ENCODE measurements at regions not wholly inside any gene's neighbourhood (a gene's known extent, or its start where the extent isn't known, plus 50 kb on each side); places are given as distances from the start of the nearest gene placed in this dataset.

DNA sequence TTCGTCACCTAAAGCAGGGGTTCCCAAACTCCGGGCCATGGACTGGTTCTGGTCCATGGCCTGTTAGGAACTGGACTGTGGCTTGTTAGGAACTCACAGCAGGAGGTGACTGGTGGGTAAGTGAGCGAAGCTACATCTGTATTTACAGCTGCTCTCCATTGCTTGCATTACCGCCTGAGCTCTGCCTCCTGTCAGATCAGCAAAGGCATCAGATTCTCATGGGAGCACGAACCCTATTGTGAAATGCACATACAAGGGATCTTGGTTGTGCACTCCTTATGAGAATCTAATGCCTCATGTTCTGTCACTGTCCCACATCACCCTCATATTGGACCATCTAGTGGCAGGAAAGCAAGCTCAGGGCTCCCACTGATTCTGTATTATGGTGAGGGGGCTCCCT is 217.0 kb downstream of the ZFP36L2 start:
- no peaks in the 10 kb centered on the region for H3K36me3 ChIP-seq
- H3K27me3 ChIP-seq, result no peaks in the 10 kb centered on the region
- TF ChIP-seq CTCF (IDR thresholded peaks at IDR 0.05), result no peak
- H3K9me3 ChIP-seq, result no peaks in the 10 kb centered on the region
- H3K4me1 ChIP-seq, result peaks cover 0 to 10% of the 10 kb centered on the region in 2 donors
- no peak overlapping the region for H3K27ac ChIP-seq
- DNase-seq (ENCODE audit: low spot score), result no peak
- no peak overlapping the region for H3K4me3 ChIP-seq

DNA sequence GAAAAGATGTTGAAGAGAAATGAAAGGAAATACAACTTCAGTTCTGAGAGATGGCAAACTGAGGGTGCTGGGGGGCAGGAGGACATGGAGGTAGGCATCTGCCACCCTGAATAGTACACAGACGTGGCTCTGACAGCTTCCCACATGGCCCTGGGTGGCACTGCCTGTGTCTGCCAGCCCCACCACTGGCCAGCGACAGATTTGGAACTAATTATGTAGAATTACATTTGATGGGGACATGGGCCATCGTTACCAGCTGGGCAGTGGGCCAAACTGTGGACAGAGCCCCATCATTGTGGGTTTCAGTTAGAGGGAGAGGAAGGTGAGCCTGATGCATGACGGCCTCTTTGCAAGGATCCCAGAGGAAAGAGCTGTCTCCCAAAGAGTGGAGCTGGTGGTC is 216.0 kb upstream of the HAAO start:
- Histone ChIP-seq H3K9me3 (no peaks in the 10 kb centered on the region), H3K27ac (no peak overlapping the region), H3K27me3 (no peaks in the 10 kb centered on the region), H3K36me3 (no peaks in the 10 kb centered on the region), H3K4me3 (no peak overlapping the region), H3K4me1 (peaks cover 0 to 10% of the 10 kb centered on the region in 2 donors)
- no peak for TF ChIP-seq CTCF (IDR thresholded peaks at IDR 0.05)
- no peak for DNase-seq (ENCODE audit: low spot score)

- peaks cover 0 to 10% of the 10 kb centered on the region in 2 donors for H3K4me1 ChIP-seq
- H3K4me3 ChIP-seq, result no peak overlapping the region
- no peak overlapping the region for H3K27ac ChIP-seq
- H3K36me3 ChIP-seq, result no peaks in the 10 kb centered on the region
- H3K9me3 ChIP-seq, result no peaks in the 10 kb centered on the region
- peak; percentile 47 for DNase-seq (ENCODE audit: low spot score)
- no peaks in the 10 kb centered on the region for H3K27me3 ChIP-seq
- TF ChIP-seq CTCF (IDR thresholded peaks at IDR 0.05), result no peak
These were observed 215.5 kb upstream of the HAAO start for GRCh38 chr2:43007901-43008300.

DNA sequence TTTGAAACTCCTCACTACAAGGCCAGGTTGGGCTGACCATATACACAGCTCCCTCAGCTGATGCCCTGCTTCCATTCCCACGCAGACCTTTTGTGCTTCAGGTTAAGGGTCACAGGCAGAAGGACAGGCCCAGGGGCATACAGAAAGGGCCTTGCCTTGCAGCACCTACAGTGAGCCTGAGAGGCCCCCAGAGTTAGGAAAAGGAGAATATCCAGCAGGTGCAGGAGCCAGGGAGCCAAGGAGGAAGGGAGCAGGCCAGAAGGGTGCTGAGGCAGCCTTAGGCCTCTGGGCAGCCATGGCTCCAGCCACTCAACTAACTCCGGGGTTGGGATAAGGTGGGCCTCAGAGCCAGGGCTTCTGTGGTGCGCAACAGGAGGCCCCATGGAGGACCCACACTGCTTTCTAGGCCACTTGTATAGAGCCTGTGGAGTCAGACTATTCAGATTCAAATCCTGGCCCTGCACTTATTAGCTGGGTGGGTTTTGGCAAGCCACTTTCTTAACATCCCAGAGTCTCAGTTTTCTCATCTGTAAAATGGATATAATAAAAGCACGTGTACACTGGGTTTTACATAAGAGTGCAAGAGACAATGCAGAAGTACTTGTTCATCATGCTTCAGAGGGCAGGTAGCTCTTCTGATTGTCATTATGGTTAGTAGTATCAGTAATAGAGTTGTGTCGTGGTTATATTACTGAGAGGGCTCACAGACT is 214.6 kb upstream of the HAAO start:
- Histone ChIP-seq H3K4me3 (no peak overlapping the region), H3K4me1 (peaks cover 0 to 10% of the 10 kb centered on the region in 2 donors), H3K27me3 (no peaks in the 10 kb centered on the region), H3K27ac (no peak overlapping the region), H3K9me3 (no peaks in the 10 kb centered on the region), H3K36me3 (no peaks in the 10 kb centered on the region)
- no peak for TF ChIP-seq CTCF (IDR thresholded peaks at IDR 0.05)
- peak; percentile 16 for DNase-seq (ENCODE audit: low spot score)

GRCh38 chr2:43005975-43006833 is 213.8 kb upstream of the HAAO start:
- TF ChIP-seq CTCF (IDR thresholded peaks at IDR 0.05), result no peak
- H3K36me3 ChIP-seq, result no peaks in the 10 kb centered on the region
- no peak overlapping the region for H3K27ac ChIP-seq
- no peaks in the 10 kb centered on the region for H3K9me3 ChIP-seq
- DNase-seq (ENCODE audit: low spot score), result no peak
- H3K27me3 ChIP-seq, result no peaks in the 10 kb centered on the region
- H3K4me3 ChIP-seq, result no peak overlapping the region
- H3K4me1 ChIP-seq, result peaks cover 0 to 10% of the 10 kb centered on the region in 2 donors
